ENCODE measurements at regions not wholly inside any gene's neighbourhood (a gene's known extent, or its start where the extent isn't known, plus 50 kb on each side); places are given as distances from the start of the nearest gene placed in this dataset.

DNA sequence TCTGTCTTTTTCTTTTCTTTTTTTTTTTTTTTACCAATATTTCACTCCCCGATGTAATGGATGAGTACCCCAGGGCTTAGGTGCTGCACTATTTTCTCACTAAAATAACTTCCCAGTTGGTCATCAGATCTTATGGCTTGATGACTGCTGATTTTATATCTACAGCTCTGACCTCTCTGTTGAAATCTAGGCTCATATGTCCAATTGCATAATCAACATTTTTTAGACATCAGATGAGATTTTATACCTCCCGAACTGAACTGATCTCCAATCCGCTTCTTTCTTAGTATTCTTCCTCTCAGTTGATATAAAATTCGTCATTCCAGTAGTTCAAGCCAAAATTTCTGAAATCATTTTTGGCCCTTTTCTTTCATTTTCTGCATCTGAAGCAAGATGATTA is 1236.5 kb downstream of the SLC16A7 start:
- DNase-seq, result no peak
- Mint-ChIP-seq H3K4me1 (ENCODE audit: low read depth) (no peaks in the 10 kb centered on the region), H3K27me3 (ENCODE audit: low read depth) (no peaks in the 10 kb centered on the region), H3K4me3 (no peak overlapping the region), H3K36me3 (ENCODE audit: low read depth) (no peaks in the 10 kb centered on the region), H3K27ac (no peak overlapping the region), H3K9me3 (peaks cover 4% of the 10 kb centered on the region)
- CTCF ChIA-PET, result no interaction called here
- intact Hi-C loops (cut with micrococcal nuclease), result no loop called here

DNA sequence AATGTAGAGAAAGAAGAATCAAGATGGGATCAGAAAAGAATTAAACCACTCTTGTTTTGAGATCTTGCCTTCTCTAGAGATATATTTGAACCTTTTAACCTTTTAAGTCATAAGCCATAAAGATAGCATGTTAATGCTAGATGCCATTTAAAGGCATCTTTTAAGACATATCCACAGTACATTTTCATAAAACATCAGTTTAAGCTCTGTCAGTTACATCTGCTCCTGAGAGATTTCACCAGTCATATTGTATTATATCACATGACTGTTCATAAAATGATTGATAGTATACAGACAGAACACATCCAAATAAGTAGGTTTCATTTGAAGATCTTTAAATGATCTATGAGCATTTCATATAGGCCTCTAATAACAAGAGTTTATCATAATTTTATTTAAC is 1238.5 kb downstream of the SLC16A7 start:
- H3K4me1 Mint-ChIP-seq (ENCODE audit: low read depth), result no peaks in the 10 kb centered on the region
- H3K36me3 Mint-ChIP-seq (ENCODE audit: low read depth), result no peaks in the 10 kb centered on the region
- H3K27me3 Mint-ChIP-seq (ENCODE audit: low read depth), result no peaks in the 10 kb centered on the region
- H3K4me3 Mint-ChIP-seq, result no peak overlapping the region
- no peak overlapping the region for H3K27ac Mint-ChIP-seq
- H3K9me3 Mint-ChIP-seq, result no peaks in the 10 kb centered on the region
- DNase-seq, result no peak
- intact Hi-C loops (cut with micrococcal nuclease), result no loop called here
- CTCF ChIA-PET, result no interaction called here

- intact Hi-C loops (cut with micrococcal nuclease), result no loop called here
- Mint-ChIP-seq H3K4me3 (no peak overlapping the region), H3K36me3 (ENCODE audit: low read depth) (no peaks in the 10 kb centered on the region), H3K27ac (no peak overlapping the region), H3K4me1 (ENCODE audit: low read depth) (no peaks in the 10 kb centered on the region), H3K27me3 (ENCODE audit: low read depth) (no peaks in the 10 kb centered on the region), H3K9me3 (no peaks in the 10 kb centered on the region)
- no peak for DNase-seq
- CTCF ChIA-PET, result no interaction called here
Observed at GRCh38 chr12:60834806-60835205, 1239.0 kb downstream of the SLC16A7 start.

- Mint-ChIP-seq H3K27me3 (ENCODE audit: low read depth) (no peaks in the 10 kb centered on the region), H3K36me3 (ENCODE audit: low read depth) (no peaks in the 10 kb centered on the region), H3K9me3 (no peaks in the 10 kb centered on the region), H3K4me3 (no peak overlapping the region), H3K27ac (no peak overlapping the region), H3K4me1 (ENCODE audit: low read depth) (no peaks in the 10 kb centered on the region)
- intact Hi-C loops (cut with micrococcal nuclease), result no loop called here
- CTCF ChIA-PET, result no interaction called here
- no peak for DNase-seq
Observed at GRCh38 chr12:60836651-60837050, 1240.8 kb downstream of the SLC16A7 start.

DNA sequence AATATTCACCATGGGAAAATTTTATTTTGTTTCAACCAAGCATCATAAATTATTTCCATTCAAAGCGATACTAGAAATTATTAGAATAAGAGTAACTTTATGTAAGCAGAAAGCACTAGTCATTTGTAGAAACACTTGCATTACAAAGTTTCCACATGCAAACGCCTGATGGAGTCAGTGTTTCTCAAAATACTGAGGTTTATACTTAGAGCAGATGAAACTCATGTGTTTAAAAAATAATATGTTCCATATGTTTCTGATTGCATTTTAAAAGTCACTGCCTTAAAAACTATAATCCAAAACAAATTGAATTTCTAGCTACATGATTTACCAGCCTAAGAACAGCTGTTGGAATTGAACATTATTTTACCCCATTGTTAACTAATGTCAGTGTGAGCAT is 1246.4 kb downstream of the SLC16A7 start:
- H3K9me3 Mint-ChIP-seq, result no peaks in the 10 kb centered on the region
- H3K4me3 Mint-ChIP-seq, result no peak overlapping the region
- H3K27ac Mint-ChIP-seq, result no peak overlapping the region
- no peaks in the 10 kb centered on the region for H3K4me1 Mint-ChIP-seq (ENCODE audit: low read depth)
- no peak for DNase-seq
- no peaks in the 10 kb centered on the region for H3K36me3 Mint-ChIP-seq (ENCODE audit: low read depth)
- CTCF ChIA-PET, result no interaction called here
- intact Hi-C loops (cut with micrococcal nuclease), result no loop called here
- no peaks in the 10 kb centered on the region for H3K27me3 Mint-ChIP-seq (ENCODE audit: low read depth)

- H3K4me3 Mint-ChIP-seq, result no peak overlapping the region
- intact Hi-C loops (cut with micrococcal nuclease), result no loop called here
- no peak overlapping the region for H3K27ac Mint-ChIP-seq
- H3K36me3 Mint-ChIP-seq (ENCODE audit: low read depth), result no peaks in the 10 kb centered on the region
- no peaks in the 10 kb centered on the region for H3K9me3 Mint-ChIP-seq
- H3K4me1 Mint-ChIP-seq (ENCODE audit: low read depth), result no peaks in the 10 kb centered on the region
- CTCF ChIA-PET, result no interaction called here
- DNase-seq, result no peak
- no peaks in the 10 kb centered on the region for H3K27me3 Mint-ChIP-seq (ENCODE audit: low read depth)
Observed at GRCh38 chr12:60844101-60844500, 1248.3 kb downstream of the SLC16A7 start.

GRCh38 chr12:60844875-60845274 is 1249.0 kb downstream of the SLC16A7 start:
- no peak overlapping the region for H3K27ac Mint-ChIP-seq

DNA sequence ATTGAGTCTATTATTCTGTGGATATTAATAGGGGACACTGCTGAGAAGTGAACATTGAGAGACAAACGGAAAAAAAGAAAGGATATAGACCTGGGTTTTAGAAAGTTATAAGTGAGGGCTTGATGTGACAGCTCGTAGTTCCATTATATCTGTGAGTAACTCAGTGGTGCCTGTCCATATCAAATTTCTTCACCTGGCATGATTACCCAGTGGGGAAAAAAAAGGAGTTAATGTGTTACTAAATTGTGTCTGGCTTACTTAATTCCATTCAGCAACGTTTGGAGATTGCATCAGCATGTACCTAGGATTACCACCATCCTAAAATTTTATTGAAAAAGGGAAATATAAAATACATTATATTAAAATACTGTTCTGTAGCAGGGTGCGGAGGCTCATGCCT is 1249.9 kb downstream of the SLC16A7 start:
- intact Hi-C loops (cut with micrococcal nuclease), result no loop called here
- CTCF ChIA-PET, result no interaction called here
- no peak for DNase-seq
- Mint-ChIP-seq H3K4me1 (ENCODE audit: low read depth) (no peaks in the 10 kb centered on the region), H3K27ac (no peak overlapping the region), H3K4me3 (no peak overlapping the region), H3K9me3 (no peaks in the 10 kb centered on the region), H3K36me3 (ENCODE audit: low read depth) (no peaks in the 10 kb centered on the region), H3K27me3 (ENCODE audit: low read depth) (no peaks in the 10 kb centered on the region)

More at GRCh38 chr12:60844875-60845274, 1249.0 kb downstream of the SLC16A7 start:
- Mint-ChIP-seq H3K4me1 (ENCODE audit: low read depth) (no peaks in the 10 kb centered on the region), H3K4me3 (no peak overlapping the region), H3K36me3 (ENCODE audit: low read depth) (no peaks in the 10 kb centered on the region), H3K9me3 (no peaks in the 10 kb centered on the region), H3K27me3 (ENCODE audit: low read depth) (no peaks in the 10 kb centered on the region)
- CTCF ChIA-PET, result no interaction called here
- intact Hi-C loops (cut with micrococcal nuclease), result no loop called here
- no peak for DNase-seq

DNA sequence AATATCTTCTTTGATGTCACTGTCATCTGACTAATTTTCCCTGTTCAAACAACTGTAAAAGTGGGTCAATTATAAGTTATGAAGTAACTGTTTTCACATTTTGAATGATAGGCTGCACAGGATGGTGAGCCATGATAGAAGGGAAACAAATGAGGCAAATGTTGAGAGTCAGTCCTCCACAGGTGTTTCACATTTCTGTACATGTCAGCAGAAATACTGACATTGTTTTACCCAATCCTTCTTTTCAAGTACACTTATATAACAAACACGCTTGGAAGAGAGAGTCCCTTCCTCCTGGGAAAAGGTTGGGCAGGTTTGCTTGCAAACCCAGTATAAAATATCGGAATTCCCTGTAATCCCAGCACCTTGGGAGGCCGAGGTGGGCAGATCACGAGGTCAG is 1251.5 kb downstream of the SLC16A7 start:
- H3K27ac Mint-ChIP-seq, result no peak overlapping the region
- H3K36me3 Mint-ChIP-seq (ENCODE audit: low read depth), result no peaks in the 10 kb centered on the region
- CTCF ChIA-PET, result no interaction called here
- no peak overlapping the region for H3K4me3 Mint-ChIP-seq
- H3K4me1 Mint-ChIP-seq (ENCODE audit: low read depth), result no peaks in the 10 kb centered on the region
- H3K27me3 Mint-ChIP-seq (ENCODE audit: low read depth), result no peaks in the 10 kb centered on the region
- no peaks in the 10 kb centered on the region for H3K9me3 Mint-ChIP-seq
- no peak for DNase-seq
- intact Hi-C loops (cut with micrococcal nuclease), result no loop called here

GRCh38 chr12:60849723-60850122 is 1253.9 kb downstream of the SLC16A7 start:
- Mint-ChIP-seq H3K27ac (no peak overlapping the region), H3K9me3 (peaks cover 2% of the 10 kb centered on the region), H3K36me3 (ENCODE audit: low read depth) (no peaks in the 10 kb centered on the region), H3K4me3 (no peak overlapping the region), H3K4me1 (ENCODE audit: low read depth) (no peaks in the 10 kb centered on the region), H3K27me3 (ENCODE audit: low read depth) (no peaks in the 10 kb centered on the region)
- DNase-seq, result no peak
- intact Hi-C loops (cut with micrococcal nuclease), result no loop called here
- CTCF ChIA-PET, result no interaction called here

DNA sequence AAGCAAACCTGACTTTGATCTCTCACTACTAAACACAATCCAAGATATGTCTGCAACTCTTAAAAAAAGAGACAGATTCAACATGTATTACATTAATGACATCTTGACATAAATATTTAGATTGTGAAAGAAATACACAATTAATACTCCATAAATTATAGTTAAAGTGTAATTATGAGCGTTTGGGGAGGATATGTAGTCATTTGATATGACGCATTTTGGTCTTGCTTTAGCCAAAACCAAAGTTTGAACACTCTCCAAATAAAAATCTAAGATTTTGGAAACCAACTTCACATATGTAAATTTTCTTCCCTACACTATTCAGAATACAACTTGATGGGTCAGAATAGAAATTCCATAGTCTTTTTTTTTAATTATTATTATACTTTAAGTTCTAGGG is 1257.6 kb downstream of the SLC16A7 start:
- intact Hi-C loops (cut with micrococcal nuclease), result no loop called here
- Mint-ChIP-seq H3K4me3 (no peak overlapping the region), H3K9me3 (peaks cover 3% of the 10 kb centered on the region), H3K4me1 (ENCODE audit: low read depth) (no peaks in the 10 kb centered on the region), H3K36me3 (ENCODE audit: low read depth) (no peaks in the 10 kb centered on the region), H3K27ac (no peak overlapping the region), H3K27me3 (ENCODE audit: low read depth) (no peaks in the 10 kb centered on the region)
- no peak for DNase-seq
- CTCF ChIA-PET, result no interaction called here

- no peaks in the 10 kb centered on the region for H3K9me3 Mint-ChIP-seq
- H3K36me3 Mint-ChIP-seq (ENCODE audit: low read depth), result no peaks in the 10 kb centered on the region
- no peaks in the 10 kb centered on the region for H3K4me1 Mint-ChIP-seq (ENCODE audit: low read depth)
- DNase-seq, result no peak
- H3K27me3 Mint-ChIP-seq (ENCODE audit: low read depth), result no peaks in the 10 kb centered on the region
- CTCF ChIA-PET, result no interaction called here
- H3K27ac Mint-ChIP-seq, result no peak overlapping the region
- no peak overlapping the region for H3K4me3 Mint-ChIP-seq
- intact Hi-C loops (cut with micrococcal nuclease), result no loop called here
Observed at GRCh38 chr12:60863421-60863820, 1267.6 kb downstream of the SLC16A7 start.

- Mint-ChIP-seq H3K9me3 (no peaks in the 10 kb centered on the region), H3K4me3 (no peak overlapping the region), H3K27me3 (ENCODE audit: low read depth) (no peaks in the 10 kb centered on the region), H3K27ac (no peak overlapping the region), H3K36me3 (ENCODE audit: low read depth) (no peaks in the 10 kb centered on the region), H3K4me1 (ENCODE audit: low read depth) (no peaks in the 10 kb centered on the region)
- intact Hi-C loops (cut with micrococcal nuclease), result no loop called here
- no peak for DNase-seq
- CTCF ChIA-PET, result no interaction called here
Observed at GRCh38 chr12:60872219-60872618, 1276.4 kb downstream of the SLC16A7 start.
